Ishikawa (cell line): ENCODE measurements at regions not wholly inside any gene's neighbourhood (a gene's known extent, or its start where the extent isn't known, plus 50 kb on each side); places are given as distances from the start of the nearest gene placed in this dataset.

Experiments used
- CREB1 ChIP-seq: IDR thresholded peaks from 2 replicates; pipeline ENCODE4 v1.6.1; 2012; ENCODE audit warnings: low read depth
- EGR1 ChIP-seq: IDR thresholded peaks from 2 replicates; pipeline ENCODE4 v1.6.1; 2012
- EP300 ChIP-seq: IDR thresholded peaks from 2 replicates; pipeline ENCODE4 v1.6.1; 2012; ENCODE audit warnings: borderline replicate concordance
- FOXM1 ChIP-seq: IDR thresholded peaks from 2 replicates; pipeline ENCODE4 v1.6.1; 2012; ENCODE audit warnings: low read depth, borderline replicate concordance
- NFIC ChIP-seq: IDR thresholded peaks from 2 replicates; pipeline ENCODE4 v1.6.1; 2012
- RAD21 ChIP-seq: IDR thresholded peaks from 2 replicates; pipeline ENCODE4 v1.6.1; 2012; ENCODE audit warnings: low read depth
- TAF1 ChIP-seq: IDR thresholded peaks from 2 replicates; pipeline ENCODE4 v1.6.1; 2012; ENCODE audit warnings: low read depth, mild to moderate bottlenecking
- TCF12 ChIP-seq: IDR thresholded peaks from 2 replicates; pipeline ENCODE4 v1.6.1; 2012; ENCODE audit warnings: low read depth
- TEAD4 ChIP-seq: IDR thresholded peaks from 2 replicates; pipeline ENCODE4 v1.6.1; 2012
- YY1 ChIP-seq: IDR thresholded peaks from 2 replicates; pipeline ENCODE4 v1.6.1; 2012; ENCODE audit warnings: low read depth
- TF ChIP-seq, protein P1 (sequence below): IDR thresholded peaks from 2 replicates; pipeline ENCODE4 v1.6.1; 2012
- TF ChIP-seq, protein P2 (sequence below): IDR thresholded peaks from 2 replicates; pipeline ENCODE4 v1.6.1; 2012; ENCODE audit warnings: low read depth, mild to moderate bottlenecking

DNA sequence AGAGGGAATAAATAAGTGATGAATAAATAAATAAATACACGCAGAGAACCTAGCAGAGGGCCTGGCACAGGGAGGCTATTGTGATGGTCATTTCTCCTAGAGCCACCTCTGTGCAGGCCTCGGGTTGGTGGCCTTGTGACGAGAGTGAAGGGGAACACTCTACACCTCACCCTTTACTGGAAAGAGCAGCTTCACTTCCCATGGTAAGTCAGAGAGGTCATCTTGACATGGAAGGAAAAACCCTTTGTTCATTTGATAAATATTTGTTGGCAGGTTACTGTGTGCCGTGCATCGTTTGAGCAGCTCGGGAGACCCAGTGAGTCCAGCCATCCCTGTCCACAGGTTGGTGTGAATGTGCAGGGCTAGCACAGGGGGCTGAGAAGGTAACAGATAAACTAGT lies 70.2 kb upstream of the PODXL start:
- TF ChIP-seq YY1 (no peak), TAF1 (no peak), EP300 (no peak), RAD21 (no peak), TEAD4 (no peak), TCF12 (no peak), EGR1 (no peak), NFIC (no peak), CREB1 (no peak), FOXM1 (no peak)
- TF ChIP-seq, protein P1, sequence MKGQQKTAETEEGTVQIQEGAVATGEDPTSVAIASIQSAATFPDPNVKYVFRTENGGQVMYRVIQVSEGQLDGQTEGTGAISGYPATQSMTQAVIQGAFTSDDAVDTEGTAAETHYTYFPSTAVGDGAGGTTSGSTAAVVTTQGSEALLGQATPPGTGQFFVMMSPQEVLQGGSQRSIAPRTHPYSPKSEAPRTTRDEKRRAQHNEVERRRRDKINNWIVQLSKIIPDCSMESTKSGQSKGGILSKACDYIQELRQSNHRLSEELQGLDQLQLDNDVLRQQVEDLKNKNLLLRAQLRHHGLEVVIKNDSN, result no peak
- TF ChIP-seq, protein P2, sequence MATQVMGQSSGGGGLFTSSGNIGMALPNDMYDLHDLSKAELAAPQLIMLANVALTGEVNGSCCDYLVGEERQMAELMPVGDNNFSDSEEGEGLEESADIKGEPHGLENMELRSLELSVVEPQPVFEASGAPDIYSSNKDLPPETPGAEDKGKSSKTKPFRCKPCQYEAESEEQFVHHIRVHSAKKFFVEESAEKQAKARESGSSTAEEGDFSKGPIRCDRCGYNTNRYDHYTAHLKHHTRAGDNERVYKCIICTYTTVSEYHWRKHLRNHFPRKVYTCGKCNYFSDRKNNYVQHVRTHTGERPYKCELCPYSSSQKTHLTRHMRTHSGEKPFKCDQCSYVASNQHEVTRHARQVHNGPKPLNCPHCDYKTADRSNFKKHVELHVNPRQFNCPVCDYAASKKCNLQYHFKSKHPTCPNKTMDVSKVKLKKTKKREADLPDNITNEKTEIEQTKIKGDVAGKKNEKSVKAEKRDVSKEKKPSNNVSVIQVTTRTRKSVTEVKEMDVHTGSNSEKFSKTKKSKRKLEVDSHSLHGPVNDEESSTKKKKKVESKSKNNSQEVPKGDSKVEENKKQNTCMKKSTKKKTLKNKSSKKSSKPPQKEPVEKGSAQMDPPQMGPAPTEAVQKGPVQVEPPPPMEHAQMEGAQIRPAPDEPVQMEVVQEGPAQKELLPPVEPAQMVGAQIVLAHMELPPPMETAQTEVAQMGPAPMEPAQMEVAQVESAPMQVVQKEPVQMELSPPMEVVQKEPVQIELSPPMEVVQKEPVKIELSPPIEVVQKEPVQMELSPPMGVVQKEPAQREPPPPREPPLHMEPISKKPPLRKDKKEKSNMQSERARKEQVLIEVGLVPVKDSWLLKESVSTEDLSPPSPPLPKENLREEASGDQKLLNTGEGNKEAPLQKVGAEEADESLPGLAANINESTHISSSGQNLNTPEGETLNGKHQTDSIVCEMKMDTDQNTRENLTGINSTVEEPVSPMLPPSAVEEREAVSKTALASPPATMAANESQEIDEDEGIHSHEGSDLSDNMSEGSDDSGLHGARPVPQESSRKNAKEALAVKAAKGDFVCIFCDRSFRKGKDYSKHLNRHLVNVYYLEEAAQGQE, result no peak
